Breast epithelium (tissue), 4 donors: ENCODE measurements at regions not wholly inside any gene's neighbourhood (a gene's known extent, or its start where the extent isn't known, plus 50 kb on each side); places are given as distances from the start of the nearest gene placed in this dataset.

Source experiments
- DNase-seq, 2 donors: peaks; one replicate each; pipeline ENCODE4 v3.0.0-alpha.2; 2019; ENCODE audit warnings: low spot score in 2 of 2
- H3K27ac ChIP-seq, 2 donors: fragments of 200-600 bp; sonication (generic) in 1 of 2; one replicate each; pipeline ENCODE4 v1.5.1; 2016 to 2019; ENCODE audit warnings: mild to moderate bottlenecking in 1 of 2
- H3K27me3 ChIP-seq, 2 donors: fragments of 200-600 bp; sonication (generic) in 1 of 2; one replicate each; pipeline versions ENCODE4 v1.5.1 to v1.6.0; 2017 to 2019; ENCODE audit warnings: control low read depth in 1 of 2, mild to moderate bottlenecking in 1 of 2
- H3K36me3 ChIP-seq: fragments of 200-600 bp; one replicate; pipeline ENCODE4 v1.5.1; 2019
- H3K4me1 ChIP-seq, 2 donors: fragments of 200-600 bp; sonication (generic); one replicate each; pipeline ENCODE4 v1.5.1; 2016 to 2019; ENCODE audit warnings: control low read depth in 1 of 2
- H3K4me3 ChIP-seq, 3 donors: fragments of 200-600 bp; sonication (generic); 1 replicate in 2 of 3; 2 replicates in 1 of 3; pipeline ENCODE4 v1.5.1; 2016 to 2019; ENCODE audit warnings: mild to moderate bottlenecking in 3 of 3, moderate library complexity in 2 of 3
- H3K9me3 ChIP-seq, 2 donors: fragments of 200-600 bp; sonication (generic) in 1 of 2; one replicate each; pipeline ENCODE4 v1.5.1; 2016 to 2019; ENCODE audit warnings: control low read depth in 1 of 2
- POLR2A ChIP-seq: fragments of 450-650 bp; IDR thresholded peaks from one replicate; pipeline ENCODE4 v1.6.1; 2016; ENCODE audit warnings: antibody characterized with exemption, mild to moderate bottlenecking, moderate library complexity
- POLR2AphosphoS5 ChIP-seq, 3 donors: sonication (generic); formaldehyde crosslinking; IDR thresholded peaks; one replicate each; pipeline ENCODE4 v1.6.1; 2017; ENCODE audit warnings: antibody characterized with exemption in 3 of 3
- intact Hi-C: fragments of 100-400 bp; cut with DNase I; formaldehyde crosslinking; loops from one replicate; pipeline ENCODE4 v1.15.1; 2023; ENCODE audit warnings: low total_unique reads
- TF ChIP-seq, protein P1 (sequence below), 3 donors: fragments of 450-650 bp; IDR thresholded peaks; one replicate each; pipeline ENCODE4 v1.5.1; 2016 to 2017; ENCODE audit warnings: antibody characterized with exemption in 3 of 3, mild to moderate bottlenecking in 3 of 3, moderate library complexity in 3 of 3

DNA sequence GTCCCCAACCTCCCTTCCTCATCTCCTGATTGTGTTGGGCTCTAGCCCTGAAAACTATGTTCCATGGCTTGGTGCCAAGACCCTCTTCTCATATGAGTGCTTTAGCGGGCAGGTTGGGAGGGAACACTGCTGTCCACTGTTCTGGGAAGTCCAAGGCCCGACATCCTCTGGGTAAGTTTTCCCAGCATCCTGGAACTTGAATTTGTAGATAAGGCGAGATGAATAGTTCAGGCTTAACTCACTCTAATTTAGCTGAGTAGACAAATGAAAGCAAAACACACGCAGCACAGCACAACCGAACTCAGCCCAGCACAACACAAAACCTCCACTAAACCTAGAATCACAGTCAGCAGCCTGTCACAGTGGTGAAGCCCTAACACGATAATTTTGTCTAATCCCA is 95.3 kb upstream of the SLC28A3 start:
- H3K9me3 ChIP-seq, result no peaks in the 10 kb centered on the region
- no peaks in the 10 kb centered on the region for H3K27me3 ChIP-seq
- no peaks in the 10 kb centered on the region for H3K4me1 ChIP-seq
- H3K4me3 ChIP-seq, result no peak overlapping the region
- H3K36me3 ChIP-seq, result no peaks in the 10 kb centered on the region
- TF ChIP-seq, protein P1, sequence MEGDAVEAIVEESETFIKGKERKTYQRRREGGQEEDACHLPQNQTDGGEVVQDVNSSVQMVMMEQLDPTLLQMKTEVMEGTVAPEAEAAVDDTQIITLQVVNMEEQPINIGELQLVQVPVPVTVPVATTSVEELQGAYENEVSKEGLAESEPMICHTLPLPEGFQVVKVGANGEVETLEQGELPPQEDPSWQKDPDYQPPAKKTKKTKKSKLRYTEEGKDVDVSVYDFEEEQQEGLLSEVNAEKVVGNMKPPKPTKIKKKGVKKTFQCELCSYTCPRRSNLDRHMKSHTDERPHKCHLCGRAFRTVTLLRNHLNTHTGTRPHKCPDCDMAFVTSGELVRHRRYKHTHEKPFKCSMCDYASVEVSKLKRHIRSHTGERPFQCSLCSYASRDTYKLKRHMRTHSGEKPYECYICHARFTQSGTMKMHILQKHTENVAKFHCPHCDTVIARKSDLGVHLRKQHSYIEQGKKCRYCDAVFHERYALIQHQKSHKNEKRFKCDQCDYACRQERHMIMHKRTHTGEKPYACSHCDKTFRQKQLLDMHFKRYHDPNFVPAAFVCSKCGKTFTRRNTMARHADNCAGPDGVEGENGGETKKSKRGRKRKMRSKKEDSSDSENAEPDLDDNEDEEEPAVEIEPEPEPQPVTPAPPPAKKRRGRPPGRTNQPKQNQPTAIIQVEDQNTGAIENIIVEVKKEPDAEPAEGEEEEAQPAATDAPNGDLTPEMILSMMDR (IDR thresholded peaks at IDR 0.05), result no peak
- TF ChIP-seq POLR2A (no peak), POLR2AphosphoS5 (IDR thresholded peaks at IDR 0.05) (no peak)
- H3K27ac ChIP-seq, result no peak overlapping the region
- DNase-seq, result no peak
- intact Hi-C loops, result no loop called here

DNA sequence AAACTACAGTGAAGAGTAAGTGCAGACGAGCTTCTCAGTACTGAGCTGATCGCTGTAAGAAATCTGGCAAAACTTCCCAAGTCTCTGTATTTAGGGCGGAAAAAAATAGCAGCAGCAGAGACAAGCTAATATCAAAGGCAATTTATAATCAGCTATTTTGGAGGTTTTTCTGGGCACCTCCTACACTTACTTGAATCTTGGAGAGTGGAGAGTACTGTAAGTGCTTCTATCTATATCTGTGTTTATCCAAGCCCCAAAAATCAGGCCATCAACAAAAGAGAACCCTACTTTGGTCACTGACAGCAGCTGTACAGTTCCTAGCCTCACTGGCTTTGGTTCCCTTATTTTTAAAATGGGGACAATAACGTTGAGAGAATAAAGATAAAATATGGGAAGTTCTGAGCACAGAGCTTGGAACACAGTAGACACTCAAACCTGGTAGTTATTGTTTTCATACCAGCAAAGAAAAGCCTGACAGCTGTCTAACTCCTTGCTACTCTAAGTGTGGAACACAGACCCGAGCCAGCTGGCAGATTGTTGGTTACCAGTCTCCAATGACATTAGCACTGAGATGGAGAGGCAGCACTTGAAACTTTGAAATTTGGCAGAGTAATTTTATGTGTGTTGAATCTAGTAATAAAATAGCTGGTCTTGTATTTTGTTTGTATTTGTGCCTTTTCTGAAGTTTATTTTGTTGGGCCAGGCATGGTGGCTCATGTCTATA is 96.0 kb upstream of the SLC28A3 start:
- intact Hi-C loops, result no loop called here
- Histone ChIP-seq H3K4me1 (no peaks in the 10 kb centered on the region), H3K36me3 (no peaks in the 10 kb centered on the region), H3K27ac (no peak overlapping the region), H3K4me3 (no peak overlapping the region), H3K27me3 (no peaks in the 10 kb centered on the region), H3K9me3 (no peaks in the 10 kb centered on the region)
- DNase-seq, result no peak
- TF ChIP-seq, protein P1 (IDR thresholded peaks at IDR 0.05), result no peak
- TF ChIP-seq POLR2AphosphoS5 (IDR thresholded peaks at IDR 0.05), result no peak
- TF ChIP-seq POLR2A, result no peak

DNA sequence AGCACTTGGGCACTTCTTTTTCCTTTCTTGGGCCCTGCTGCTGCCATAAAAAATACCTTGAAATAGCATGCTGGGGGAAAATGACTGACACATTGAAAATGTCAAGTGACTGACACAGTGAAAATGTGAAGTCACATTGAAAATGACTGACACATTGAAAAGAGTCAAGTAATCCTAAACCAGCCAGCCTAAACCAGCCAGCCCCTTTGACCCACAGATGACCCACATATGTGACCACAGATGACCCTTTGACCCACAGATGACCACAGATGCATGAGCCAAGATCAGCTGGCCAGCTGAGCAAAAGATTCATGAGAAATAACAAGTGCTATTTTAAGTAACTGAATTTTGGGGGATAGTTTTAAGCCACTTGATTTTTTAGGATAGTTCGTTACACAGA is 97.8 kb upstream of the SLC28A3 start:
- TF ChIP-seq POLR2AphosphoS5 (IDR thresholded peaks at IDR 0.05) (no peak), POLR2A (no peak)
- TF ChIP-seq, protein P1 (IDR thresholded peaks at IDR 0.05), result no peak
- intact Hi-C loops, result no loop called here

DNA sequence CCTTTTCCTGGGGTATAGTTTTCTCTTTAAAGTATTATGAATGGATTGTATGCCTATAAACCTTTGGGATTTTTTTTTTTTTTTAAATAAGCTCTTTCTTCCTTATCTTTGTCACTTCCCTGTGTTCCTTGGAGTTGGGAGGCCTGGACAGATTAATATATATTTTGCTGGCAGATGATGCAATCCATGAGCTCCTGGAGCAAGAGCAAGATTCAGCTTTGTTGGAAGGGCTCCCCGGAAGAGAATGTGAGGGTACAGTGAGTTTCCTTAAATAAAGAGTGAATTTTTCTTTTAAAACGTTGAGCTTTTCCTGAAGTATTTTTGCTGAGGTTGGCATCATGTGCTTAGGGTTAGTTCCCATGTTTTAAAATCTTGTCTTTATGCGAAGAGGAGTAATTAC is 98.7 kb upstream of the SLC28A3 start:
- H3K36me3 ChIP-seq, result no peaks in the 10 kb centered on the region
- no peaks in the 10 kb centered on the region for H3K4me1 ChIP-seq
- H3K27me3 ChIP-seq, result no peaks in the 10 kb centered on the region
- no peak overlapping the region for H3K27ac ChIP-seq
- no peaks in the 10 kb centered on the region for H3K9me3 ChIP-seq
- intact Hi-C loops, result no loop called here
- DNase-seq, result no peak
- TF ChIP-seq, protein P1 (IDR thresholded peaks at IDR 0.05), result no peak
- no peak for TF ChIP-seq POLR2AphosphoS5 (IDR thresholded peaks at IDR 0.05)
- TF ChIP-seq POLR2A, result no peak
- H3K4me3 ChIP-seq, result no peak overlapping the region

More for the DNA sequence above, 97.8 kb upstream of the SLC28A3 start:
- no peaks in the 10 kb centered on the region for H3K27me3 ChIP-seq
- no peaks in the 10 kb centered on the region for H3K9me3 ChIP-seq
- no peak for DNase-seq
- no peaks in the 10 kb centered on the region for H3K4me1 ChIP-seq
- H3K4me3 ChIP-seq, result no peak overlapping the region
- H3K27ac ChIP-seq, result no peak overlapping the region
- no peaks in the 10 kb centered on the region for H3K36me3 ChIP-seq

DNA sequence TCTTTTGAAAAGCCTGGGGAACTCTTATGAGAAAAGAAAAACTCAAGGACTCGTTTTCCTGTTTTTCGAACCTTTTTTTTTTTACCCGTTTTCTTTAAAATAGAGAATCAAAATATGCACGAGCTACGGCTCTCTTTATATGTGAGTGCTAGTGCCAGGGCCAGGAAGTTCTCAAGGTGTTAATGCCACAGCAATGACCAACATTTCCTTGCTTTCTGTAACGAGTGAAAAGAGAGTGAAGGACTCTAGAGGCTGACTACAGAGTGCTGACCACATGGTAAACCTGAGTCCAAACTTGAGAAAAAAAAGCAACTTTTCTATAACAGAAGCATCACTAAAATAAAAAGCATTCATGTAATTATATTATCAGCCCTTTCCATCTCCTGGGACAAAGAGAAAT is 102.2 kb upstream of the SLC28A3 start:
- Histone ChIP-seq H3K4me3 (no peak overlapping the region), H3K27ac (no peak overlapping the region), H3K4me1 (no peaks in the 10 kb centered on the region), H3K9me3 (no peaks in the 10 kb centered on the region), H3K27me3 (no peaks in the 10 kb centered on the region), H3K36me3 (no peaks in the 10 kb centered on the region)
- intact Hi-C loops, result no loop called here
- TF ChIP-seq POLR2A, result no peak
- TF ChIP-seq, protein P1 (IDR thresholded peaks at IDR 0.05), result no peak
- no peak for TF ChIP-seq POLR2AphosphoS5 (IDR thresholded peaks at IDR 0.05)
- no peak for DNase-seq
